K562 (cell line): ENCODE measurements at regions not wholly inside any gene's neighbourhood (a gene's known extent, or its start where the extent isn't known, plus 50 kb on each side); places are given as distances from the start of the nearest gene placed in this dataset.
A peak's percentile ranks its signal among the peaks of the same experiment; 100 is the strongest.

Experiments
- CREB3L1 ChIP-seq: fragments of 450-650 bp; IDR thresholded peaks from 2 replicates; pipeline ENCODE4 v1.6.1; 2014; ENCODE audit warnings: low read depth, mild to moderate bottlenecking, moderate library complexity, borderline replicate concordance
- CTBP1 ChIP-seq: fragments of 450-650 bp; IDR thresholded peaks from 2 replicates; pipeline ENCODE4 v1.6.1; 2016; ENCODE audit warnings: borderline replicate concordance
- E2F8 ChIP-seq: fragments of 450-650 bp; IDR thresholded peaks from 2 replicates; pipeline ENCODE4 v1.7.1; 2018; ENCODE audit warnings: mild to moderate bottlenecking, low read depth; ENCODE audit not compliant: partially characterized antibody
- GABPB1 ChIP-seq: sonication (generic); formaldehyde crosslinking; IDR thresholded peaks from 2 replicates; pipeline ENCODE4 v1.8.0; 2022; ENCODE audit warnings: mild to moderate bottlenecking, missing genetic modification reagents
- GMEB1 ChIP-seq: fragments of 250-450 bp; sonication (Bioruptor Pico); IDR thresholded peaks from 2 replicates; pipeline ENCODE4 v1.4.0; 2020; ENCODE audit warnings: mild to moderate bottlenecking
- HDAC2 ChIP-seq: fragments of 450-650 bp; IDR thresholded peaks from 2 replicates; pipeline ENCODE4 v1.6.1; 2016; ENCODE audit warnings: mild to moderate bottlenecking
- MNT ChIP-seq, 2 experiments: fragments of 450-650 bp; conservative IDR thresholded peaks; 2 replicates each; pipeline ENCODE4 v1.6.1; 2017; ENCODE audit warnings: mild to moderate bottlenecking in 2 of 2, moderate library complexity in 2 of 2
- POLR2AphosphoS5 ChIP-seq: IDR thresholded peaks from 2 replicates; pipeline ENCODE4 v1.6.1; 2011; ENCODE audit warnings: mild to moderate bottlenecking, low read depth, low read length, moderate library complexity; ENCODE audit not compliant: control insufficient read depth, insufficient read depth
- ZBTB5 ChIP-seq: fragments of 450-650 bp; IDR thresholded peaks from 2 replicates; pipeline ENCODE4 v1.6.1; 2017; ENCODE audit warnings: antibody characterized with exemption
- ZBTB9 ChIP-seq: fragments of 450-650 bp; formaldehyde crosslinking; IDR thresholded peaks from 2 replicates; pipeline ENCODE4 v1.4.0; 2020; ENCODE audit warnings: mild to moderate bottlenecking, moderate library complexity
- ZNF639 ChIP-seq, 2 experiments: fragments of 200-800 bp in 1 of 2; sonication (Bioruptor generic) in 1 of 2; sonication (generic) in 1 of 2; formaldehyde crosslinking in 1 of 2; IDR thresholded peaks in 1 of 2; conservative IDR thresholded peaks in 1 of 2; 2 replicates each; pipeline versions ENCODE4 v1.5.0 to v1.6.1; 2016 to 2020; ENCODE audit warnings: missing compliant biosample characterization in 1 of 2, missing genetic modification characterization in 1 of 2, missing genetic modification reagents in 1 of 2

- 0 out of 2 replicates have a peak, but pooled peaks have one; percentile 36 for TF ChIP-seq ZBTB9
- peak; percentile 93 for TF ChIP-seq GABPB1 (CRISPR knock-in tag)
- peak; percentile 38; the same call in 1 of the 2 replicates for TF ChIP-seq POLR2AphosphoS5
- TF ChIP-seq GMEB1 = peak; percentile 87
- peak; percentile 69; the same call in 1 of the 2 replicates for TF ChIP-seq ZBTB5
- TF ChIP-seq CTBP1 = peak; percentile 41; the same call in 1 of the 2 replicates
- TF ChIP-seq MNT (conservative IDR thresholded peaks at IDR 0.05) = peak; percentile 66 to 82
- TF ChIP-seq E2F8 = peak; percentile 77
- TF ChIP-seq CREB3L1 = peak; percentile 32; the same call in 1 of the 2 replicates
- TF ChIP-seq HDAC2 = peak; percentile 67; the same call in 1 of the 2 replicates
- TF ChIP-seq ZNF639 (CRISPR knock-in tag; conservative IDR thresholded peaks at IDR 0.05 in 1 of 2, IDR thresholded peaks at IDR 0.05 in 1 of 2) = peak in 1 of 2 experiments; percentile 83; a peak in 2 of 4 replicates
Observed at GRCh38 chr1:827211-828063, 96.3 kb upstream of the SAMD11 start (continued).
